ENCODE measurements at regions not wholly inside any gene's neighbourhood (a gene's known extent, or its start where the extent isn't known, plus 50 kb on each side); places are given as distances from the start of the nearest gene placed in this dataset.

DNA sequence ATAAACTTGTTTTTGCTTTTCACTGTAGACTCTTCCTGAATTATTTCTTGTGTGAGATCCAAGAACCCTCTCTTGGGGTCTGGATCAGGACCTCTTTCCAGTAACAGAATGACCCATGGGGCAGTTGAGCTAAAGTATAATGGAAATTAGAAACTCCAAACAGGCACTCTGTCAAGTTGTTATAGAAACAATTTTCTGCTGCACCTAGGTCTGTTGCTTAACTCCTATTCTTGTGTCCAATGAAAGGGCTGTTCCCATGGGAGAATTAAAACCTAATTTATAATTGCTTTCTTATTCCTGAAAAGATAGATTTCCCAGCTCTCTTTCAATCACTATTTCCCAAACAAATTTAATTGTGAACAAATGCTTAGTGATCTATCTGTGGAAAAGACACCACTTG, 1341.3 kb upstream of the PIK3C3 start:
- Histone ChIP-seq H3K4me3 (ENCODE audit: control insufficient read depth in 1 of 7, extremely low read depth in 1 of 7, insufficient read depth in 4 of 7, low read depth in 2 of 7, low read length in 6 of 7) (no peak overlapping the region), H3K9me3 (ENCODE audit: control extremely low read depth in 1 of 5, control insufficient read depth in 4 of 5, insufficient read depth in 2 of 5, low read depth in 1 of 5, low read length in 4 of 5) (no peaks in the 10 kb centered on the region), H3K36me3 (ENCODE audit: control insufficient read depth in 4 of 4, insufficient read depth in 4 of 4, low read length in 3 of 4) (no peaks in the 10 kb centered on the region), H3K27ac (ENCODE audit: insufficient read depth in 1 of 2, low read depth in 1 of 2, low read length in 2 of 2, poor library complexity in 1 of 2, severe bottlenecking in 2 of 2) (no peak overlapping the region), H3K4me1 (ENCODE audit: control extremely low read depth in 1 of 4, control insufficient read depth in 4 of 4, insufficient read depth in 4 of 4, low read length in 3 of 4) (no peaks in the 10 kb centered on the region), H3K27me3 (replicated peaks in 2 of 5; ENCODE audit: control insufficient read depth in 4 of 5, insufficient read depth in 5 of 5, low read length in 4 of 5) (peaks cover 0 to 2% (median 0%) of the 10 kb centered on the region in 5 experiments)
- no peak for DNase-seq
- POLR2A ChIA-PET, result no interaction called here
- CTCF ChIA-PET, result no interaction called here

DNA sequence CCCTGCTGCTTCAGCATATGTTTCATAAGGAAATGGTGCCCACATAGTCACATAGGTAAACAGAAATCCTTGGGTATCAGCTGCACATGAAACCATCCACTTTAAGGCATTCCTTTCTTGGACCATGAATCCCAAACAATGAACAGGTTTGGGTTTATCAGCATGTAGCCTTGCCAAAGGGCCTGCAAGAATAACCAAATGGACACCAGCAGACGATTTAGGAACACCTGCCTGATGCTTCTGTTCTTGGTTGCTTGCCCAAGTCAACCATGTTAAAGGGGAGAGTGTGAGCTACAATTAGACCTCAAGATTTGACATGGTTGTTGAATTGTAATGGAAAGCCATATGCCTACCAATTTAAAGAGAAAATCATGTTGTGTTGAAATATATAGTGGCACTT, 1342.7 kb upstream of the PIK3C3 start:
- Histone ChIP-seq H3K36me3 (ENCODE audit: control insufficient read depth in 4 of 4, insufficient read depth in 4 of 4, low read length in 3 of 4) (no peaks in the 10 kb centered on the region), H3K9me3 (ENCODE audit: control extremely low read depth in 1 of 5, control insufficient read depth in 4 of 5, insufficient read depth in 2 of 5, low read depth in 1 of 5, low read length in 4 of 5) (no peaks in the 10 kb centered on the region), H3K4me3 (ENCODE audit: control insufficient read depth in 1 of 7, extremely low read depth in 1 of 7, insufficient read depth in 4 of 7, low read depth in 2 of 7, low read length in 6 of 7) (no peak overlapping the region), H3K27ac (ENCODE audit: insufficient read depth in 1 of 2, low read depth in 1 of 2, low read length in 2 of 2, poor library complexity in 1 of 2, severe bottlenecking in 2 of 2) (no peak overlapping the region), H3K4me1 (ENCODE audit: control extremely low read depth in 1 of 4, control insufficient read depth in 4 of 4, insufficient read depth in 4 of 4, low read length in 3 of 4) (no peaks in the 10 kb centered on the region), H3K27me3 (replicated peaks in 2 of 5; ENCODE audit: control insufficient read depth in 4 of 5, insufficient read depth in 5 of 5, low read length in 4 of 5) (peaks cover 0 to 2% (median 0%) of the 10 kb centered on the region in 5 experiments)
- DNase-seq, result no peak
- POLR2A ChIA-PET, result no interaction called here
- 100% methylated on average over 1 of the region's 1 CpG for WGBS (ENCODE audit: insufficient coverage)
- CTCF ChIA-PET, result no interaction called here

DNA sequence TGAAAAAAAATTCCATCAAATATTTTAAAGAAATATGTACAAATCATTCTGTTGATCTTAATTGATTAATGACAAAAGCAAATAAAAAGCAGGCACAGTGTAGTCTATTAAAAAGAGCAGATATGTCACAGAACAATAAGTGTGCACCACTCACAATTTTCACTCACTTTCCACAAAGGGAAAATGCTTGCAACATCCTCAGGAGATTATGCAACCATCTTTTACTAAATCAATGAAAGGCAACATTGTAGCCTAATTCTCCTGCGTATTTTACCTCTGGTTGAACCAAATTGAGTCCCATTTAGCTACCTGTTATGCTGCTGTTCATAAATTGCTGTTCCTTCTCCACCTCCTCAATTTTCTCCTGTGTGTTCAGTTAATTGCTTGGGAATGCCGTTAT, 1346.8 kb upstream of the PIK3C3 start:
- H3K4me3 ChIP-seq (ENCODE audit: control insufficient read depth in 1 of 7, extremely low read depth in 1 of 7, insufficient read depth in 4 of 7, low read depth in 2 of 7, low read length in 6 of 7), result no peak overlapping the region
- WGBS (ENCODE audit: insufficient coverage), result 100% methylated on average over 2 of the region's 2 CpGs
- DNase-seq, result no peak
- no peaks in the 10 kb centered on the region for H3K4me1 ChIP-seq (ENCODE audit: control extremely low read depth in 1 of 4, control insufficient read depth in 4 of 4, insufficient read depth in 4 of 4, low read length in 3 of 4)
- ChIA-PET POLR2A (no interaction called here), CTCF (no interaction called here)
- H3K36me3 ChIP-seq (ENCODE audit: control insufficient read depth in 4 of 4, insufficient read depth in 4 of 4, low read length in 3 of 4), result no peaks in the 10 kb centered on the region
- no peaks in the 10 kb centered on the region for H3K9me3 ChIP-seq (ENCODE audit: control extremely low read depth in 1 of 5, control insufficient read depth in 4 of 5, insufficient read depth in 2 of 5, low read depth in 1 of 5, low read length in 4 of 5)
- no peaks in the 10 kb centered on the region for H3K27me3 ChIP-seq (replicated peaks in 2 of 5; ENCODE audit: control insufficient read depth in 4 of 5, insufficient read depth in 5 of 5, low read length in 4 of 5)
- H3K27ac ChIP-seq (ENCODE audit: insufficient read depth in 1 of 2, low read depth in 1 of 2, low read length in 2 of 2, poor library complexity in 1 of 2, severe bottlenecking in 2 of 2), result no peak overlapping the region

DNA sequence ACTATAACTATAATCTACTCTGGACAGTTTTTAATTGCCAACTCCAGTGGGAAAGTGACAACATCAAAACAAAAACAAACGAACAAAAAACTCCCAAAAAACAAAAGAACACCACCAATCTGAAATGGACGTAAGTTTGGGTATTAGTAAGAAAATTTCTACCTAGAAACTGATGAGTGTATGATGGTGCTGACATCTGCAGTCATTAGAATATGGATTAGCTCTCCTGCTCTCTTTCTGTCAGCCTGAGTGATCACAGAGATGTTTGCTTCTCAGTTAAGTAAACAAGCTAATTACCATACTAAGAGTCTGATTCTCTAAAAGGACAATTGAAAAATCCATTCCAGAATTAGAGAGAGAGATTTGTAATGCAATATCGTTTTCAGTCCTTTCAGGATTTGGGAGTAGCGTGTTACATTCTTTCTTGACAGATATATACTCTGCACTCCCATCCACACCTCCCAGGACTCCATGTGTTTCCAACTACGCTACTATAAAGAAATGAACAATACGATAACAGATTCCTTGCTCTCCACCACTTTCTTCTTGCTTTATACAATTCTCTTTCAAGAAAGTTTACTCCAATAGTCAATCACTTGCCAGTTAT, 1347.4 kb upstream of the PIK3C3 start:
- Histone ChIP-seq H3K9me3 (ENCODE audit: control extremely low read depth in 1 of 5, control insufficient read depth in 4 of 5, insufficient read depth in 2 of 5, low read depth in 1 of 5, low read length in 4 of 5) (no peaks in the 10 kb centered on the region), H3K4me3 (ENCODE audit: control insufficient read depth in 1 of 7, extremely low read depth in 1 of 7, insufficient read depth in 4 of 7, low read depth in 2 of 7, low read length in 6 of 7) (no peak overlapping the region), H3K4me1 (ENCODE audit: control extremely low read depth in 1 of 4, control insufficient read depth in 4 of 4, insufficient read depth in 4 of 4, low read length in 3 of 4) (no peaks in the 10 kb centered on the region), H3K27ac (ENCODE audit: insufficient read depth in 1 of 2, low read depth in 1 of 2, low read length in 2 of 2, poor library complexity in 1 of 2, severe bottlenecking in 2 of 2) (no peak overlapping the region), H3K36me3 (ENCODE audit: control insufficient read depth in 4 of 4, insufficient read depth in 4 of 4, low read length in 3 of 4) (no peaks in the 10 kb centered on the region), H3K27me3 (replicated peaks in 2 of 5; ENCODE audit: control insufficient read depth in 4 of 5, insufficient read depth in 5 of 5, low read length in 4 of 5) (no peaks in the 10 kb centered on the region)
- POLR2A ChIA-PET, result no interaction called here
- 90% methylated on average over 2 of the region's 6 CpGs for WGBS (ENCODE audit: insufficient coverage)
- DNase-seq, result no peak
- CTCF ChIA-PET, result interaction anchor here (1.0 kb wide), 1 partner anchor 10 kb away, joined by 3 read pairs; no protein-coding TSS in a partner anchor

DNA sequence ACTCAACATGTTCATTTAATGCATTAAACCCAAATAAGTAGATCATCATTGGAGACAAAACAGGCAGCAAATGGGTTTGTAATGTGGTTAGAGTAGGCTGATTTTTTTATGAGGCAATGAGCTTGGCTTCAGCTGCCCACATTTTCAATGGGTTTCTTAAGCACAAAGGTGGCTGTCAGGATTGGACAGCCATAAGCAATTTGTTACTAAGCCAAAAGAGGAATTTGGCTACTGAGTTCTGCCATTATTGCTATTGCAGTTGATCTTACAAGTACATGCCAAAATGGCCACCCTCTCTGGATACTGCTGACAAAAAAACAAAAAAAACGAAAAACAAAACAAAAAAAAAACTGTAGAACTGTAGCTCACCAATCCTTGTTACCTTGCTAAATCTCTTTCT, 1348.0 kb upstream of the PIK3C3 start:
- Histone ChIP-seq H3K36me3 (ENCODE audit: control insufficient read depth in 4 of 4, insufficient read depth in 4 of 4, low read length in 3 of 4) (no peaks in the 10 kb centered on the region), H3K4me1 (ENCODE audit: control extremely low read depth in 1 of 4, control insufficient read depth in 4 of 4, insufficient read depth in 4 of 4, low read length in 3 of 4) (no peaks in the 10 kb centered on the region), H3K9me3 (ENCODE audit: control extremely low read depth in 1 of 5, control insufficient read depth in 4 of 5, insufficient read depth in 2 of 5, low read depth in 1 of 5, low read length in 4 of 5) (no peaks in the 10 kb centered on the region), H3K4me3 (ENCODE audit: control insufficient read depth in 1 of 7, extremely low read depth in 1 of 7, insufficient read depth in 4 of 7, low read depth in 2 of 7, low read length in 6 of 7) (no peak overlapping the region), H3K27ac (ENCODE audit: insufficient read depth in 1 of 2, low read depth in 1 of 2, low read length in 2 of 2, poor library complexity in 1 of 2, severe bottlenecking in 2 of 2) (no peak overlapping the region), H3K27me3 (replicated peaks in 2 of 5; ENCODE audit: control insufficient read depth in 4 of 5, insufficient read depth in 5 of 5, low read length in 4 of 5) (no peaks in the 10 kb centered on the region)
- ChIA-PET POLR2A (no interaction called here), CTCF (interaction anchor here (1.0 kb wide), 1 partner anchor 11 kb away, joined by 3 read pairs; no protein-coding TSS in a partner anchor)
- WGBS (ENCODE audit: insufficient coverage), result no CpG with 5 or more reads among the region's 1 CpG
- no peak for DNase-seq

DNA sequence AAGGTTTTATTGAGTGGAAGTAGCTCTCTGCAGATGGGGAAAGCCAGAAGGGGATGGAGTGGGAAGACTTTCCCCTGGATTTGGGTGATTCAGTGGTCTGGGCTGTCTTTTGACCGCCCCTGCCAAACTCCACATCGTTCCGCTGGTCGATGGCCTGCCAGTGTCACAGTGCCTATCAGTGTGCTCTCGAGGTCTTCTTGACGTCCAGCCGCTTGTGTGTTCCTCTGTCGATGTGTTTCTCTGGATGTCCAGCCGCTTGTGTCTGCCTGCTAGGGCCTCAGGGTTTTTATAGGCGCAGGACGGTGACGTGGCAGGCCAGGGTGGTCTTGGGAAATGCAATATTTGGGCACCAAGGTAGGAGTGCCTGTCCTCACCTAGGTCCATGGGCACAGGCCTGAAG, 1371.4 kb upstream of the PIK3C3 start:
- WGBS (ENCODE audit: insufficient coverage), result 98% methylated on average over 12 of the region's 12 CpGs
- ChIA-PET POLR2A (no interaction called here), CTCF (no interaction called here)
- H3K27me3 ChIP-seq (replicated peaks in 2 of 5; ENCODE audit: control insufficient read depth in 4 of 5, insufficient read depth in 5 of 5, low read length in 4 of 5), result no peaks in the 10 kb centered on the region
- no peaks in the 10 kb centered on the region for H3K4me1 ChIP-seq (ENCODE audit: control extremely low read depth in 1 of 4, control insufficient read depth in 4 of 4, insufficient read depth in 4 of 4, low read length in 3 of 4)
- no peaks in the 10 kb centered on the region for H3K9me3 ChIP-seq (ENCODE audit: control extremely low read depth in 1 of 5, control insufficient read depth in 4 of 5, insufficient read depth in 2 of 5, low read depth in 1 of 5, low read length in 4 of 5)
- H3K36me3 ChIP-seq (ENCODE audit: control insufficient read depth in 4 of 4, insufficient read depth in 4 of 4, low read length in 3 of 4), result no peaks in the 10 kb centered on the region
- H3K4me3 ChIP-seq (ENCODE audit: control insufficient read depth in 1 of 7, extremely low read depth in 1 of 7, insufficient read depth in 4 of 7, low read depth in 2 of 7, low read length in 6 of 7), result no peak overlapping the region
- no peak for DNase-seq
- H3K27ac ChIP-seq (ENCODE audit: insufficient read depth in 1 of 2, low read depth in 1 of 2, low read length in 2 of 2, poor library complexity in 1 of 2, severe bottlenecking in 2 of 2), result no peak overlapping the region

DNA sequence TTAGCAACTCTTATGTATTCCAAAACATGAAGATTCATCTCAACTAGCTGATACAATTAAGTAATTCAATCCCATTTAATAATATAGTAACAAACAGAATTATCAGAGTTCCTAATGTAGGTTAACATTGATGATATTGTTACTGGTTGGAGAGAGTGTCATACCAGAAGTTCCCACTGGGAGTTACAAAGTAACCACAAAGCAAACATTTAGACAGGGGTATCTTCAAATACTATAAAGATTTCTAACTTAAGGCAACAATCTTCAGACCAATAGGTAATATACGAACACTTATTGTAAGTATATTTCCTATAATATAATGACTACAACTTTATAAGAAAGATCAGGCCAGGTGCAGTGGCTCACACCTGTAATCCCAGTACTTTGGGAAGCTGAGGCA, 1372.9 kb upstream of the PIK3C3 start:
- POLR2A ChIA-PET, result no interaction called here
- Histone ChIP-seq H3K9me3 (ENCODE audit: control extremely low read depth in 1 of 5, control insufficient read depth in 4 of 5, insufficient read depth in 2 of 5, low read depth in 1 of 5, low read length in 4 of 5) (no peaks in the 10 kb centered on the region), H3K27ac (ENCODE audit: insufficient read depth in 1 of 2, low read depth in 1 of 2, low read length in 2 of 2, poor library complexity in 1 of 2, severe bottlenecking in 2 of 2) (no peak overlapping the region), H3K4me1 (ENCODE audit: control extremely low read depth in 1 of 4, control insufficient read depth in 4 of 4, insufficient read depth in 4 of 4, low read length in 3 of 4) (no peaks in the 10 kb centered on the region), H3K36me3 (ENCODE audit: control insufficient read depth in 4 of 4, insufficient read depth in 4 of 4, low read length in 3 of 4) (no peaks in the 10 kb centered on the region), H3K27me3 (replicated peaks in 2 of 5; ENCODE audit: control insufficient read depth in 4 of 5, insufficient read depth in 5 of 5, low read length in 4 of 5) (no peaks in the 10 kb centered on the region), H3K4me3 (ENCODE audit: control insufficient read depth in 1 of 7, extremely low read depth in 1 of 7, insufficient read depth in 4 of 7, low read depth in 2 of 7, low read length in 6 of 7) (no peak overlapping the region)
- CTCF ChIA-PET, result no interaction called here
- no CpG with 5 or more reads among the region's 1 CpG for WGBS (ENCODE audit: insufficient coverage)
- DNase-seq, result no peak
